ENCODE measurements at regions not wholly inside any gene's neighbourhood (a gene's known extent, or its start where the extent isn't known, plus 50 kb on each side); places are given as distances from the start of the nearest gene placed in this dataset.

GRCh38 chr12:97967831-97968230 lies 505.2 kb downstream of the RMST start:
- Histone ChIP-seq H3K9me3 (replicated peaks) (no peaks in the 10 kb centered on the region), H3K36me3 (no peaks in the 10 kb centered on the region), H3K27me3 (ENCODE audit: low read depth) (no peaks in the 10 kb centered on the region), H3K4me1 (no peaks in the 10 kb centered on the region), H3K4me3 (no peak overlapping the region), H3K27ac (replicated peaks) (no peak overlapping the region)
- intact Hi-C loops (cut with micrococcal nuclease) = no loop called here
- no peak for DNase-seq
- no peak for TF ChIP-seq CTCF (IDR thresholded peaks at IDR 0.05; ENCODE audit: borderline replicate concordance)

DNA sequence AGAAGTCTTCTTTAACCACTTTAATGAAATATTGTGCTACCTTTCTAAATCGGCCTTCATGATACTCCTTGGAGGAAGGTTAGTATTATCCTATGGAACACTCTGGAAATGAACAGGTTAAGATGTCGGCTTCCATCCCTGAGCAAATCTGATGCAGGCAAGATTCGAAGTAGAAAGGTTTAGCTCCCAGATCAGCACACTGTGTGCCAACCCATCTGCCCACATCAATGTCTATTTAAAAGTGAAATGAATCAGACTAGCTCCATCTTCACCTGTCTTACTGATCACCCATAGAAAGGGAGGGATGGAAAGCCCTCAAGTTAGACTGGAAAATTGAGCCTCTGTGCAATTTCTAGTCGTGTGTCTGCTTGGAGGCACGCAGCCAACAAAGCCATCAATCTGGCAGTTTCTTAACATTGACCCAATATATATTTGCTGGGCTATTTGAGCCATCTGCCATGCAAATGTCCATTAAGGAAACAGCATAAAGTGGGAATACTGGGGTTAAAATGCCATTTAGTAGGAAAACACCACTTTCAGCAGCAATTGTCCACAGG lies 506.1 kb downstream of the RMST start:
- DNase-seq = no peak
- intact Hi-C loops (cut with micrococcal nuclease) = no loop called here
- Histone ChIP-seq H3K27ac (replicated peaks) (no peak overlapping the region), H3K36me3 (no peaks in the 10 kb centered on the region), H3K4me1 (no peaks in the 10 kb centered on the region), H3K27me3 (ENCODE audit: low read depth) (no peaks in the 10 kb centered on the region), H3K9me3 (replicated peaks) (no peaks in the 10 kb centered on the region), H3K4me3 (no peak overlapping the region)
- no peak for TF ChIP-seq CTCF (IDR thresholded peaks at IDR 0.05; ENCODE audit: borderline replicate concordance)

DNA sequence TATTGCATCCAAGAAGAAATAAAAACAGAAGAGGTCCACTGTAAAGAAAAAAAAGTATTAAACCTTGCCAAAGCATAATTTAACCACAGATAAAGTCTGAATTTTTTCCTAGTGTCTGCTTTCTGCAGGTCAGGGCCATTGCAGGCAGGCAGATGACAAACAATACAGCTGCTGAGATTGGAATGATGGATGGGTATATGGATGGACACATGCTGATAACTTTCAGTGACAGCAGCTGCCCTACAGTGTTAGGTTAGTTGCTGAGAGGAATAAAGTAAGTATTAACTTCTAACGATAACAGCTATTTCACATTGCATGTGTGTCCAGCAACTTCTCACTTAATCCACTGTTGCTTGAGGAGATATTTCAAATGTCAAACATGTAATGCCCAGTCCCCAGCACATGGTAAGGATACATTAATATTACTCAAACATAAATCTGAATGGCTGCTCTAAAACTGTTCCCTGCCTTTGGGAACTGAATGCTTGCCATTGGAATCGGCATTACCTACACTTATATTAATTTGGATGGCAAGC lies 515.3 kb downstream of the RMST start:
- Histone ChIP-seq H3K27me3 (ENCODE audit: low read depth) (no peaks in the 10 kb centered on the region), H3K36me3 (no peaks in the 10 kb centered on the region), H3K4me3 (no peak overlapping the region), H3K27ac (replicated peaks) (no peak overlapping the region), H3K4me1 (no peaks in the 10 kb centered on the region), H3K9me3 (replicated peaks) (peaks cover 26% of the 10 kb centered on the region)
- no peak for DNase-seq
- TF ChIP-seq CTCF (IDR thresholded peaks at IDR 0.05; ENCODE audit: borderline replicate concordance) = no peak
- intact Hi-C loops (cut with micrococcal nuclease) = no loop called here

- no peaks in the 10 kb centered on the region for H3K4me1 ChIP-seq
- H3K9me3 ChIP-seq (replicated peaks) = peaks cover 18% of the 10 kb centered on the region
- no peaks in the 10 kb centered on the region for H3K36me3 ChIP-seq
- H3K4me3 ChIP-seq = no peak overlapping the region
- no peak overlapping the region for H3K27ac ChIP-seq (replicated peaks)
- intact Hi-C loops (cut with micrococcal nuclease) = no loop called here
- H3K27me3 ChIP-seq (ENCODE audit: low read depth) = no peaks in the 10 kb centered on the region
- TF ChIP-seq CTCF (IDR thresholded peaks at IDR 0.05; ENCODE audit: borderline replicate concordance) = no peak
- no peak for DNase-seq
Observed at GRCh38 chr12:97982684-97983083, 520.1 kb downstream of the RMST start.

- intact Hi-C loops (cut with micrococcal nuclease) = no loop called here
- no peak for DNase-seq
- TF ChIP-seq CTCF (IDR thresholded peaks at IDR 0.05; ENCODE audit: borderline replicate concordance) = no peak
- no peaks in the 10 kb centered on the region for H3K36me3 ChIP-seq
- no peak overlapping the region for H3K4me3 ChIP-seq
- peaks cover 18% of the 10 kb centered on the region for H3K9me3 ChIP-seq (replicated peaks)
- no peak overlapping the region for H3K27ac ChIP-seq (replicated peaks)
- H3K4me1 ChIP-seq = no peaks in the 10 kb centered on the region
- no peaks in the 10 kb centered on the region for H3K27me3 ChIP-seq (ENCODE audit: low read depth)
Observed at GRCh38 chr12:97983796-97984195, 521.2 kb downstream of the RMST start.

All from left ventricle myocardium inferior (tissue), 1 donor.